Activated B cell treated with CpG ODN at 0.5 μM for 24 hours (primary cell): ENCODE measurements at regions not wholly inside any gene's neighbourhood (a gene's known extent, or its start where the extent isn't known, plus 50 kb on each side); places are given as distances from the start of the nearest gene placed in this dataset.

Source experiments
- ATAC-seq: fragments of 200-7000 bp; cut with Tn5 transposase; one replicate; pipeline ENCODE4 v1.10.0; 2021; ENCODE audit warnings: low read depth, mild to moderate bottlenecking, moderate library complexity
- CTCF ChIA-PET: fragments of 350-600 bp; sonication (Branson Sonifier 250); formaldehyde crosslinking; loops from one replicate; lab custom pipeline; 2021; ENCODE audit warnings: antibody characterized with exemption; lab: Charles Lee
- POLR2A ChIA-PET: fragments of 350-600 bp; sonication (Branson Sonifier 250); formaldehyde crosslinking; loops from one replicate; lab custom pipeline; 2021; ENCODE audit warnings: antibody characterized with exemption; lab: Charles Lee
- DNase-seq: peaks from one replicate; pipeline ENCODE4 v3.0.0; 2022
- H3K27ac Mint-ChIP-seq: one replicate; pipeline ENCODE4 v1.8.0; 2020; ENCODE audit warnings: mixed read lengths
- H3K27me3 Mint-ChIP-seq: one replicate; pipeline ENCODE4 v1.8.0; 2021; ENCODE audit warnings: mixed read lengths
- H3K36me3 Mint-ChIP-seq: one replicate; pipeline ENCODE4 v1.8.0; 2021; ENCODE audit warnings: low read depth, mixed read lengths
- H3K4me1 Mint-ChIP-seq: one replicate; pipeline ENCODE4 v1.8.0; 2021; ENCODE audit warnings: mixed read lengths
- H3K4me3 Mint-ChIP-seq: one replicate; pipeline ENCODE4 v1.8.0; 2020; ENCODE audit warnings: mild to moderate bottlenecking, mixed read lengths
- H3K9me3 Mint-ChIP-seq: one replicate; pipeline ENCODE4 v1.8.0; 2020; ENCODE audit warnings: mixed read lengths
- intact Hi-C: fragments of 100-400 bp; cut with micrococcal nuclease; formaldehyde crosslinking; loops from one replicate; pipeline ENCODE4 v1.15.1; 2024
- TF ChIP-seq, protein P1 (sequence below): fragments of 200-600 bp; IDR thresholded peaks from one replicate; pipeline ENCODE4 v1.8.0; 2022; ENCODE audit warnings: antibody characterized with exemption, mild to moderate bottlenecking

DNA sequence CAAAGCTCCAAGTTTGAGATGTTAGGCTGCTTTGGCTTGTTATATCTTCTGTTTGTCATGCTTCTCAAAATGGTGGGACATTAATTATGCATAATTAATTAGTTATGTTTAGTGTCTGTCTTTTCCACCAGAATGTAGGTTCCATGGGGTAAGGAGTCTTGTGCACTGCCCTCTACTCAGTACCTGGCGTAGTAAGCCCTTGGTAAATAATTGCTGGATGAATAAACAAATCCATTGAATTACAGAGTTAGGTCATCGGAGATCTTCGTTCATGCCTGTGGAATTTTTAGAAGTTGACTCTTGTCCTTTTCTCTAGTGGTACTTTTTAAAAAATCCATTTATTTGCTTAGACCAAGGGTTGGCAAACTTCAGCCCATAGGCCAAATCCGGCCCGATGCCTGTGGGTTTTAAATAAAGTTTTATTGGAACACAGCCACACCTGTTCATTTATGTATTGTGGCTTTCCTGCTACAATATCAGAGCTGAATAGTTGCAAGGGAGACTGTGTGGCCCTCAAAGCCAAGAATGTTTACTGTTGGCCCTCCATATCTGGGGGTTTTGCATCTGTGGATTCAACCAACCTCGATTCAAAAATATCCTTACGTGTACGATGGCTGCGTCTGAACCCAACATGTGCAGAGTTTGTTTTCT is 524.8 kb upstream of the EEF2KMT start:
- H3K4me3 Mint-ChIP-seq, result no peak overlapping the region
- H3K9me3 Mint-ChIP-seq, result peaks cover 5% of the 10 kb centered on the region
- ChIA-PET POLR2A (no interaction called here), CTCF (no interaction called here)
- no peak overlapping the region for H3K27ac Mint-ChIP-seq
- DNase-seq, result no peak
- ATAC-seq, result no peak
- intact Hi-C loops, result no loop called here
- H3K4me1 Mint-ChIP-seq, result no peaks in the 10 kb centered on the region
- TF ChIP-seq, protein P1, sequence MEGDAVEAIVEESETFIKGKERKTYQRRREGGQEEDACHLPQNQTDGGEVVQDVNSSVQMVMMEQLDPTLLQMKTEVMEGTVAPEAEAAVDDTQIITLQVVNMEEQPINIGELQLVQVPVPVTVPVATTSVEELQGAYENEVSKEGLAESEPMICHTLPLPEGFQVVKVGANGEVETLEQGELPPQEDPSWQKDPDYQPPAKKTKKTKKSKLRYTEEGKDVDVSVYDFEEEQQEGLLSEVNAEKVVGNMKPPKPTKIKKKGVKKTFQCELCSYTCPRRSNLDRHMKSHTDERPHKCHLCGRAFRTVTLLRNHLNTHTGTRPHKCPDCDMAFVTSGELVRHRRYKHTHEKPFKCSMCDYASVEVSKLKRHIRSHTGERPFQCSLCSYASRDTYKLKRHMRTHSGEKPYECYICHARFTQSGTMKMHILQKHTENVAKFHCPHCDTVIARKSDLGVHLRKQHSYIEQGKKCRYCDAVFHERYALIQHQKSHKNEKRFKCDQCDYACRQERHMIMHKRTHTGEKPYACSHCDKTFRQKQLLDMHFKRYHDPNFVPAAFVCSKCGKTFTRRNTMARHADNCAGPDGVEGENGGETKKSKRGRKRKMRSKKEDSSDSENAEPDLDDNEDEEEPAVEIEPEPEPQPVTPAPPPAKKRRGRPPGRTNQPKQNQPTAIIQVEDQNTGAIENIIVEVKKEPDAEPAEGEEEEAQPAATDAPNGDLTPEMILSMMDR, result no peak
- no peaks in the 10 kb centered on the region for H3K27me3 Mint-ChIP-seq
- no peaks in the 10 kb centered on the region for H3K36me3 Mint-ChIP-seq

DNA sequence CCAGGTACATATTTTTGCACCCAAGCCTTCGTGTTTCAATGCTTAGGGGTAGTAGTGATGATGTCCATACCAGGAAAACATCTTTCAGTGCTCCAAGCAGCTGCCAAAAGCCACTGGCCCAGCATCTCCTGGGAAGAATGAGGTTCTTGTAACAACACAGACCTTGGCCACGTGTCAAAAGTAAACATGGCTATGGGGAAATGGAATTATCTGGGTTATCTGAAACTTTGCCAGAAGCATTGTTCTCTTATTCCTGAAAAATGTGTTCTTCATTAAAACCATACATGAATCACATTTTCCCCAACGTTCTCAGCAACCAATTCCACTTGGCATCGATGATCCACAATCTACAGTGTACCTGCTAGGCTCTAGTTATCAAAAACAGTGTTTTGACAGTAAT is 524.2 kb upstream of the EEF2KMT start:
- Mint-ChIP-seq H3K27me3 (peaks cover 4% of the 10 kb centered on the region), H3K4me1 (no peaks in the 10 kb centered on the region), H3K27ac (no peak overlapping the region), H3K36me3 (no peaks in the 10 kb centered on the region), H3K9me3 (peaks cover 2% of the 10 kb centered on the region), H3K4me3 (no peak overlapping the region)
- POLR2A ChIA-PET, result no interaction called here
- TF ChIP-seq, protein P1, result no peak
- intact Hi-C loops, result no loop called here
- no peak for ATAC-seq
- CTCF ChIA-PET, result no interaction called here
- DNase-seq, result no peak

DNA sequence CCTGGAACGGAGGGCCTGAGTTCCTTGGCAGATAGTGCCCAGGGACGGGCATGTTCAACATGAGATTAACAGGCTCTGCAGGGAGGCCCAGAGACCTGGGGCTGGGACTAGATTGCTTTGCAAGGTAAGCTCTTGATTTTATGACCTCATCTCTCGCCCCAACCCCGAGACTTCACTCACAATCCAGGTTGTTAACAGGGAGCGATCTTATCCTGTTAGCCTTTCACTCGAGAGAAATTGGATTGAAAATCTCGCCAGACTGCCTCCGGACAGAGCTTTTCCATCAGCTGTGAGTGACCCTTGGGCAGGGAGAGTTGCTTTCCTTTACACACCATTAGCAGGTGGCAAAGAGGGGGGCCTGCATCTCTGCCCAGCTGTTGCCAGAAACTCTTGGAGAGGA is 521.7 kb upstream of the EEF2KMT start:
- ATAC-seq (no peak), DNase-seq (no peak)
- TF ChIP-seq, protein P1, result no peak
- H3K4me3 Mint-ChIP-seq, result no peak overlapping the region
- ChIA-PET POLR2A (no interaction called here), CTCF (no interaction called here)
- no peaks in the 10 kb centered on the region for H3K4me1 Mint-ChIP-seq
- peaks cover 4% of the 10 kb centered on the region for H3K27me3 Mint-ChIP-seq
- no peak overlapping the region for H3K27ac Mint-ChIP-seq
- H3K36me3 Mint-ChIP-seq, result no peaks in the 10 kb centered on the region
- H3K9me3 Mint-ChIP-seq, result no peaks in the 10 kb centered on the region
- intact Hi-C loops, result no loop called here

DNA sequence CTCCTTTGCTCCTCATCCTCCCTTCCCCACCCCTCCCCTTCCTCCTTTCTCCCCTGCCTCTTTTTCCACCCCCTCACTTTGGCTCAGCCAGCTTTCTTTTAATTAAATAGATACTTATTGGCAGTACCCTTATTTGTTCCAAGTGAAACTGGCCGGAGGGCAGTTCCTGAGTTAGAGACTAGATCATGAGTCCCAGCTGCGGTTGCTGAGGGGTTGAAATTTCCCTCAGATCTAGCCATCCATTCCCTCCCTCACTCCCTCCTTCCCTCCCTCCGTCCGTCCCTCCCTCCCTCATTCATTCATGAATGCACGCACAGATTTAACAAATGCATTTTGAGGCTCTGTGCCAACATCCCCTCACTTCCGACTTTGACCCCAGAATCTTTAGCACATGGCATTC is 519.2 kb upstream of the EEF2KMT start:
- ChIA-PET POLR2A (no interaction called here), CTCF (interaction anchor here (1.4 kb wide), 1 partner anchor 377 kb away, joined by 4 read pairs; no protein-coding TSS in a partner anchor)
- Mint-ChIP-seq H3K4me3 (no peak overlapping the region), H3K36me3 (no peaks in the 10 kb centered on the region), H3K9me3 (peaks cover 3% of the 10 kb centered on the region), H3K27me3 (peaks cover 4% of the 10 kb centered on the region), H3K27ac (no peak overlapping the region), H3K4me1 (no peaks in the 10 kb centered on the region)
- DNase-seq (no peak), ATAC-seq (no peak)
- intact Hi-C loops, result no loop called here
- TF ChIP-seq, protein P1, result no peak

DNA sequence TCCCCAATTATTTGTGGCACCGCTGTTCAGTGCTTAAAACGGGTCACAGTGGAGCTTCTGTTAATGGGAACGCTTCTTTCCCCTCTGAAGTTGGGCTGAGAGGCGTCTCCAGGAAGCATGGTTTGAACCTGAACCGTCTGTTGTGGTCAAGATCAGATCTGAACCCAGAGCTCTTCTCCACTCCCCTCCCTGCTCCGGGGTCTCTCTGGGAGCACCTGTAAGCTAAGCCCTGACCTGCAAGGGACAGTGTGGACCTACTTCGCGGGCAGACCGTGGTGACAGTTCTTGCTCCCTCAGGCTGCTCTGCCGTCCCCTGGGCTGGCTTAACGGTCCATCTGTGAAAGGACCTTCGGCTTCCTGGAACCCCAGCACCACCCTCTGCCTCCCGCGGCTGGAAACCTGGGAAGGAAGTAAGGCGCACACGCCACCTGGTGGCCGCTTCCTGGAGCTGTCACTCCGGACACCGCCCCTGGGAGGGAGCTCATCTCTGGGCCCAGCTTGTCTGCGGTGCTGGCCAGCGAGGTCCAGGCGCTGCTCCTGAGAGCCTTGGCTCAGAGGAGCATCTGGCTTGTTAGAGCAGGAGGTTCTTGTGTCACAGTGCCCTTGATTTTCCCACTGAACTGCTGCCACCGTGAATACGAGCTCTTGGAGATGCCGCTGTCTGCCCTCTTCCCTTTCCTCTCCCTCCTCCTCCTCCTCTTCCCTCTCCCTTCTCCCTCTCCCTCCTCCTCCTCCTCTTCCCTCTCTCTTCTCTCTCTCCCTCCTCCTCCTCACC is 518.5 kb upstream of the EEF2KMT start:
- Mint-ChIP-seq H3K4me1 (no peaks in the 10 kb centered on the region), H3K9me3 (peaks cover 3% of the 10 kb centered on the region), H3K27me3 (peaks cover 4% of the 10 kb centered on the region), H3K27ac (no peak overlapping the region), H3K36me3 (no peaks in the 10 kb centered on the region), H3K4me3 (no peak overlapping the region)
- ChIA-PET CTCF (interaction anchor here (1.4 kb wide), 1 partner anchor 376 kb away, joined by 4 read pairs; no protein-coding TSS in a partner anchor), POLR2A (no interaction called here)
- DNase-seq, result no peak
- ATAC-seq, result no peak
- intact Hi-C loops, result no loop called here
- TF ChIP-seq, protein P1, result no peak
